GM12872 (cell line): ENCODE measurements at regions not wholly inside any gene's neighbourhood (a gene's known extent, or its start where the extent isn't known, plus 50 kb on each side); places are given as distances from the start of the nearest gene placed in this dataset.

Experiments used
- CTCF ChIP-seq: IDR thresholded peaks from 3 replicates; pipeline ENCODE4 v1.5.1; 2011; ENCODE audit warnings: low read depth, mild to moderate bottlenecking, low read length, moderate library complexity; ENCODE audit not compliant: insufficient read depth

GRCh38 chr2:62404913-62405312 is 101.1 kb downstream of the TMEM17 start:
- TF ChIP-seq CTCF, result no peak

GRCh38 chr2:62402156-62402555 is 103.8 kb downstream of the TMEM17 start:
- no peak for TF ChIP-seq CTCF

GRCh38 chr2:62398356-62398755 is 107.6 kb downstream of the TMEM17 start:
- TF ChIP-seq CTCF, result no peak

GRCh38 chr2:62396880-62397279 is 109.1 kb downstream of the TMEM17 start:
- TF ChIP-seq CTCF, result no peak

- no peak for TF ChIP-seq CTCF
Observed at GRCh38 chr2:62393293-62393692, 112.7 kb downstream of the TMEM17 start.

- no peak for TF ChIP-seq CTCF
Observed at GRCh38 chr2:62391696-62392095, 114.3 kb downstream of the TMEM17 start.

- no peak for TF ChIP-seq CTCF
Observed at GRCh38 chr2:62383846-62384245, 122.1 kb downstream of the TMEM17 start.

- no peak for TF ChIP-seq CTCF
Observed at GRCh38 chr2:62382757-62383156, 123.2 kb downstream of the TMEM17 start.
